ENCODE measurements at regions not wholly inside any gene's neighbourhood (a gene's known extent, or its start where the extent isn't known, plus 50 kb on each side); places are given as distances from the start of the nearest gene placed in this dataset.

- TF ChIP-seq CTCF (IDR thresholded peaks at IDR 0.05; ENCODE audit: extremely low read depth in 1 of 2, insufficient read depth in 1 of 2, low read depth in 1 of 2, low read length in 2 of 2) = no peak
- no peak for TF ChIP-seq EZH2 (IDR thresholded peaks at IDR 0.05; ENCODE audit: borderline replicate concordance, low read depth, low read length, severe bottlenecking)
- TF ChIP-seq POLR2AphosphoS5 (IDR thresholded peaks at IDR 0.05; ENCODE audit: insufficient read depth, low read depth, low read length) = no peak
- TF ChIP-seq, protein P1, sequence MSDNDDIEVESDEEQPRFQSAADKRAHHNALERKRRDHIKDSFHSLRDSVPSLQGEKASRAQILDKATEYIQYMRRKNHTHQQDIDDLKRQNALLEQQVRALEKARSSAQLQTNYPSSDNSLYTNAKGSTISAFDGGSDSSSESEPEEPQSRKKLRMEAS (IDR thresholded peaks at IDR 0.05; ENCODE audit: insufficient read depth, insufficient read length) = no peak
These were observed 555.0 kb upstream of the TMEFF2 start for GRCh38 chr2:192749611-192750200.

Measured in endothelial cell of umbilical vein (primary cell).